Progenitor cell of endocrine pancreas (in vitro differentiated cells): ENCODE measurements at regions not wholly inside any gene's neighbourhood (a gene's known extent, or its start where the extent isn't known, plus 50 kb on each side); places are given as distances from the start of the nearest gene placed in this dataset.

Experiments
- DNase-seq: peaks from one replicate; pipeline ENCODE4 v3.0.0; 2021; ENCODE audit warnings: low spot score; ENCODE audit not compliant: unreplicated experiment
- H3K27ac Mint-ChIP-seq: 2 replicates; pipeline ENCODE4 v1.8.0; 2021; ENCODE audit warnings: mild to moderate bottlenecking, moderate library complexity, mixed read lengths
- H3K27me3 Mint-ChIP-seq: 2 replicates; pipeline ENCODE4 v1.8.0; 2021; ENCODE audit warnings: mixed read lengths
- H3K36me3 Mint-ChIP-seq: 2 replicates; pipeline ENCODE4 v1.8.0; 2022; ENCODE audit warnings: mixed read lengths; ENCODE audit not compliant: insufficient read depth
- H3K4me1 Mint-ChIP-seq: 2 replicates; pipeline ENCODE4 v1.8.0; 2021; ENCODE audit warnings: low read depth, mixed read lengths
- H3K4me3 Mint-ChIP-seq: 2 replicates; pipeline ENCODE4 v1.8.0; 2021; ENCODE audit warnings: low read depth, mild to moderate bottlenecking, moderate library complexity, mixed read lengths
- H3K9me3 Mint-ChIP-seq: 2 replicates; pipeline ENCODE4 v1.8.0; 2021; ENCODE audit warnings: low read depth, mixed read lengths
- CTCF ChIP-seq: fragments of 200-600 bp; sonication (generic); IDR thresholded peaks from one replicate; pipeline ENCODE4 v1.5.0; 2021; ENCODE audit warnings: antibody characterized with exemption, mild to moderate bottlenecking; ENCODE audit not compliant: unreplicated experiment

DNA sequence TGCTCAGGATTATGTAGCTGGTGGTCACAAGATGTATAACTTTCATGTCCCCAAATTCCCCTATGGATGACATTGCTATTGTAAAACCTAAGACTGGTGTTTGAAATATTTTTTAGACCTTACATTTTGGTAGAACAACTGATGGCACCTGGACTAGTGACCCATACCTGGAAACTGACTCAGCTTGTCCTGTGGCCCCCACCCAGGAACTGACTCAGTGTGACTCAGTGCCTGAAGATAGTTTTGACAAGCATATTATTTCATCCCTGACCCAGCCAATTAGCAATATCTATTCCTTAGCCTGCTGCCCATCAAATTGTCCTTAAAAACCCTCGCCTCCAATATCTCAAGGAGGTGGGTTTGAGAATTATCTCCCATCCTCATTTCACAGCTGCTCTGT lies 90.9 kb upstream of the GRIK2 start:
- Mint-ChIP-seq H3K36me3 (no peaks in the 10 kb centered on the region), H3K27ac (no peak overlapping the region), H3K27me3 (no peaks in the 10 kb centered on the region), H3K9me3 (peaks cover 8% of the 10 kb centered on the region), H3K4me3 (no peak overlapping the region), H3K4me1 (no peaks in the 10 kb centered on the region)
- no peak for TF ChIP-seq CTCF
- no peak for DNase-seq

GRCh38 chr6:101303495-101303894 lies 90.0 kb upstream of the GRIK2 start:
- Mint-ChIP-seq H3K9me3 (peaks cover 8% of the 10 kb centered on the region), H3K27me3 (no peaks in the 10 kb centered on the region), H3K36me3 (no peaks in the 10 kb centered on the region), H3K4me3 (no peak overlapping the region), H3K4me1 (no peaks in the 10 kb centered on the region), H3K27ac (no peak overlapping the region)
- TF ChIP-seq CTCF: no peak
- no peak for DNase-seq

DNA sequence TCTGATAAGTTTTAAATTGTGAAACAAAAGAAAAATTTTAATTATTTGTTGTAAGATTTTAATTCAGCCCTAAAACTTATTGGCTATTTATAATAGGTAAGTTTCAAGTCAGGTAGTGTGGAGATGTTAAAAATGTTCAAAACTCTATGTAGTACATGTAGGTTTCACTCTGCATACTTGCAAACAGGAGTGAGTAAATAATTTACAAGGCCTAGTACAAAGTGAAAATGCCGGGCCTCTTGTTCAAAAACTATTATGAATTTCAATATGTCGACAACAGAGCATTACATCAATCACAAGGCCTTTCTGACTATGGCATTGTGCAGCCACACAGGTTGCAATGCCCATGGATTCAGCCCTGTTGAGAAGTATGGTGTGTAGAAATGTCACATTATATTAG lies 80.9 kb upstream of the GRIK2 start:
- Mint-ChIP-seq H3K27ac (no peak overlapping the region), H3K9me3 (no peaks in the 10 kb centered on the region), H3K4me3 (no peak overlapping the region), H3K4me1 (no peaks in the 10 kb centered on the region), H3K36me3 (no peaks in the 10 kb centered on the region), H3K27me3 (no peaks in the 10 kb centered on the region)
- no peak for DNase-seq
- no peak for TF ChIP-seq CTCF

DNA sequence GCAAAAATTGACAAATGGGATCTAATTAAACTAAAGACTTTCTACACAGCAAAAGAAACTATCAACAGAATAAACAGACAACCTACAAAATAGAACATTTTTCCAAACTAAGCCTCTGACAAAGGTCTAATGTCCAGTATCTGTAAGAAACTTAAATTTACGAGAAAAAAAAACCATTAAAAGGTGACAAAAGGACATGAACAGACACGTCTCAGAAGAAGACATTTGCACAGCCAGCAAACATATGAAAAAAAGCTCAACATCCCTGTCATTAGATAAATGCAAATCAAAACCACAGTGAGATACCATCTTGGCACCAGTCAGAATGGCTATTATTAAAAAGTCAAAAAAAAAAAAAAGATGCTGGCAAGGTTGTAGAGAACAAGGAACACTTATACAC lies 70.6 kb upstream of the GRIK2 start:
- Mint-ChIP-seq H3K27me3 (no peaks in the 10 kb centered on the region), H3K4me1 (peaks cover 8% of the 10 kb centered on the region), H3K9me3 (no peaks in the 10 kb centered on the region), H3K4me3 (no peak overlapping the region), H3K36me3 (no peaks in the 10 kb centered on the region), H3K27ac (no peak overlapping the region)
- TF ChIP-seq CTCF: no peak
- DNase-seq: no peak

- H3K36me3 Mint-ChIP-seq: no peaks in the 10 kb centered on the region
- H3K4me3 Mint-ChIP-seq: no peak overlapping the region
- H3K27ac Mint-ChIP-seq: peak overlapping the region; percentile 52
- peaks cover 8% of the 10 kb centered on the region for H3K4me1 Mint-ChIP-seq
- no peaks in the 10 kb centered on the region for H3K27me3 Mint-ChIP-seq
- no peaks in the 10 kb centered on the region for H3K9me3 Mint-ChIP-seq
- DNase-seq: no peak
- no peak for TF ChIP-seq CTCF
Observed at GRCh38 chr6:101326411-101326810, 67.1 kb upstream of the GRIK2 start.
